Peyer's patch (tissue), 4 donors: ENCODE measurements at regions not wholly inside any gene's neighbourhood (a gene's known extent, or its start where the extent isn't known, plus 50 kb on each side); places are given as distances from the start of the nearest gene placed in this dataset.

Experiments
- POLR2A ChIP-seq, 2 donors: fragments of 450-650 bp; IDR thresholded peaks; one replicate each; pipeline ENCODE4 v1.5.1; 2017; ENCODE audit warnings: antibody characterized with exemption in 2 of 2, mild to moderate bottlenecking in 2 of 2, moderate library complexity in 2 of 2
- TF ChIP-seq, protein P1 (sequence below), 6 experiments: fragments of 450-650 bp in 4 of 6; fragments of 200-600 bp in 2 of 6; sonication (generic) in 1 of 6; IDR thresholded peaks; one replicate each; pipeline ENCODE4 v1.5.1; 2017 to 2019; ENCODE audit warnings: antibody characterized with exemption in 6 of 6, mild to moderate bottlenecking in 3 of 6, moderate library complexity in 1 of 6

DNA sequence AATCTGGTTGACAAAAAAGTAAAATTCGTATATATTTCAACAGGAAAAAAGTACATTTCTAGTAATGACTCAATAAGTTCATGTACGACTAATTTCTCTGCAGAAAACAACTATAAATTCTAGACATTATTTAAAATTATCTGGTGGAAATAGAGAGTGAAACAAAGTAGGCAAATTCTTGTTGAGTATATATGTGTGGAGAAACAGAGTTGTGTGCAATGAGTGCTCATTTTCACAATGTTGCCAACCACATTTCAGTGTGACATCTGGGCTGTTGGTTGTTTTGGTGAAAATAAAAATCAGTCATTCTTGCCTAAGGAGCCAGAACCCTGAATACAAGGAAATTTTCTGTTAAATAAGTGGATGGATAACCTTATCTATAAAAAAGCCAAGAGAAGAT is 372.0 kb upstream of the NDST4 start:
- no peak for TF ChIP-seq POLR2A (IDR thresholded peaks at IDR 0.05)
- TF ChIP-seq, protein P1, sequence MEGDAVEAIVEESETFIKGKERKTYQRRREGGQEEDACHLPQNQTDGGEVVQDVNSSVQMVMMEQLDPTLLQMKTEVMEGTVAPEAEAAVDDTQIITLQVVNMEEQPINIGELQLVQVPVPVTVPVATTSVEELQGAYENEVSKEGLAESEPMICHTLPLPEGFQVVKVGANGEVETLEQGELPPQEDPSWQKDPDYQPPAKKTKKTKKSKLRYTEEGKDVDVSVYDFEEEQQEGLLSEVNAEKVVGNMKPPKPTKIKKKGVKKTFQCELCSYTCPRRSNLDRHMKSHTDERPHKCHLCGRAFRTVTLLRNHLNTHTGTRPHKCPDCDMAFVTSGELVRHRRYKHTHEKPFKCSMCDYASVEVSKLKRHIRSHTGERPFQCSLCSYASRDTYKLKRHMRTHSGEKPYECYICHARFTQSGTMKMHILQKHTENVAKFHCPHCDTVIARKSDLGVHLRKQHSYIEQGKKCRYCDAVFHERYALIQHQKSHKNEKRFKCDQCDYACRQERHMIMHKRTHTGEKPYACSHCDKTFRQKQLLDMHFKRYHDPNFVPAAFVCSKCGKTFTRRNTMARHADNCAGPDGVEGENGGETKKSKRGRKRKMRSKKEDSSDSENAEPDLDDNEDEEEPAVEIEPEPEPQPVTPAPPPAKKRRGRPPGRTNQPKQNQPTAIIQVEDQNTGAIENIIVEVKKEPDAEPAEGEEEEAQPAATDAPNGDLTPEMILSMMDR (IDR thresholded peaks at IDR 0.05) = no peak
